IMR-90 (cell line): ENCODE measurements at regions not wholly inside any gene's neighbourhood (a gene's known extent, or its start where the extent isn't known, plus 50 kb on each side); places are given as distances from the start of the nearest gene placed in this dataset.

Source experiments
- ATAC-seq: fragments of 200-7000 bp; cut with Tn5 transposase; 2 replicates; pipeline ENCODE4 v1.9.1; 2020; ENCODE audit warnings: low read depth, mild to moderate bottlenecking, moderate library complexity
- BruUV-seq: library from RNA; stranded (reverse); fragments of 400-500 nt; replicated peaks from 2 replicates; lab custom pipeline; 2021; lab: Mats Ljungman, UMichigan
- CTCF ChIA-PET: fragments of 300-600 bp; formaldehyde crosslinking; extraction: SDS; loops from one replicate; lab custom pipeline; 2021; ENCODE audit warnings: antibody characterized with exemption; lab: Yijun Ruan, JAX
- POLR2A ChIA-PET: fragments of 300-600 bp; sonication (Branson Sonifier 250); formaldehyde crosslinking; loops from one replicate; lab custom pipeline; 2022; ENCODE audit warnings: antibody characterized with exemption; ENCODE audit not compliant: unreplicated experiment; lab: Charles Lee
- DNase-seq: peaks from one replicate; pipeline ENCODE4 v3.0.0; 2013
- H2AFZ ChIP-seq: replicated peaks from 2 replicates; pipeline ENCODE3; 2013; ENCODE audit warnings: low read length, mild to moderate bottlenecking; ENCODE audit not compliant: poor library complexity
- H2AK5ac ChIP-seq: 2 replicates; pipeline ENCODE4 v1.6.1; 2013; ENCODE audit warnings: low read depth, low read length, inconsistent platforms
- H2AK9ac ChIP-seq: replicated peaks from 2 replicates; pipeline ENCODE3; 2013; ENCODE audit warnings: mild to moderate bottlenecking, low read depth, low read length, moderate library complexity; ENCODE audit not compliant: poor library complexity
- H2BK120ac ChIP-seq: 2 replicates; pipeline ENCODE4 v1.6.1; 2013; ENCODE audit warnings: low read depth, low read length, inconsistent platforms
- H2BK15ac ChIP-seq: 3 replicates; pipeline ENCODE4 v1.6.1; 2013; ENCODE audit warnings: low read depth, low read length, inconsistent platforms
- H2BK20ac ChIP-seq: 2 replicates; pipeline ENCODE4 v1.6.1; 2013; ENCODE audit warnings: low read depth, mild to moderate bottlenecking, inconsistent platforms, low read length, moderate library complexity
- H2BK5ac ChIP-seq: 2 replicates; pipeline ENCODE4 v1.6.1; 2013; ENCODE audit warnings: mild to moderate bottlenecking, low read depth, low read length, inconsistent platforms; ENCODE audit not compliant: poor library complexity, severe bottlenecking
- H3K14ac ChIP-seq: replicated peaks from 2 replicates; pipeline ENCODE4 v1.6.1; 2013; ENCODE audit warnings: low read depth, low read length, inconsistent platforms
- H3K18ac ChIP-seq: 2 replicates; pipeline ENCODE4 v1.6.1; 2013; ENCODE audit warnings: low read depth, low read length, control low read depth
- H3K23ac ChIP-seq: 2 replicates; pipeline ENCODE4 v1.6.1; 2013; ENCODE audit warnings: low read depth, low read length, inconsistent platforms
- H3K27ac ChIP-seq: 2 replicates; pipeline ENCODE4 v1.5.1; 2013; ENCODE audit warnings: mild to moderate bottlenecking, control low read depth, low read length; ENCODE audit not compliant: insufficient read depth
- H3K27me3 ChIP-seq: 2 replicates; pipeline ENCODE4 v1.6.1; 2013; ENCODE audit warnings: low read length; ENCODE audit not compliant: control insufficient read depth, insufficient read depth
- H3K36me3 ChIP-seq: 2 replicates; pipeline ENCODE4 v1.6.1; 2013; ENCODE audit warnings: low read length, mixed read lengths; ENCODE audit not compliant: control insufficient read depth, insufficient read depth
- H3K4ac ChIP-seq: 2 replicates; pipeline ENCODE4 v1.6.1; 2013; ENCODE audit warnings: low read depth, low read length, inconsistent platforms
- H3K4me1 ChIP-seq: 2 replicates; pipeline ENCODE4 v1.6.1; 2013; ENCODE audit warnings: low read length, mixed read lengths; ENCODE audit not compliant: control insufficient read depth, insufficient read depth
- H3K4me2 ChIP-seq: 2 replicates; pipeline ENCODE4 v1.6.1; 2013; ENCODE audit warnings: low read depth, mild to moderate bottlenecking, control low read depth, low read length, moderate library complexity
- H3K4me3 ChIP-seq: 2 replicates; pipeline ENCODE4 v1.5.1; 2013; ENCODE audit warnings: low read depth, mild to moderate bottlenecking, control low read depth, low read length, moderate library complexity; ENCODE audit not compliant: insufficient read depth
- H3K56ac ChIP-seq: 2 replicates; pipeline ENCODE4 v1.6.1; 2013; ENCODE audit warnings: low read length, inconsistent platforms; ENCODE audit not compliant: insufficient read depth; ENCODE audit errors: extremely low read depth
- H3K79me1 ChIP-seq, 2 experiments: 2 replicates each; pipeline ENCODE4 v1.6.1; 2013; ENCODE audit warnings: low read length in 2 of 2, inconsistent platforms in 1 of 2, low read depth in 1 of 2
- H3K9ac ChIP-seq: 2 replicates; pipeline ENCODE4 v1.6.1; 2013; ENCODE audit warnings: low read depth, low read length, control low read depth
- H3K9me1 ChIP-seq: 2 replicates; pipeline ENCODE4 v1.6.1; 2013; ENCODE audit warnings: low read length, inconsistent platforms; ENCODE audit not compliant: insufficient read depth
- H3K9me3 ChIP-seq: 2 replicates; pipeline ENCODE4 v1.6.1; 2013; ENCODE audit warnings: low read length; ENCODE audit not compliant: control insufficient read depth, insufficient read depth
- H4K20me1 ChIP-seq: 2 replicates; pipeline ENCODE4 v1.6.1; 2013; ENCODE audit warnings: low read length, inconsistent platforms; ENCODE audit not compliant: insufficient read depth
- H4K5ac ChIP-seq: 2 replicates; pipeline ENCODE4 v1.6.1; 2013; ENCODE audit warnings: mild to moderate bottlenecking, low read depth, low read length, control low read depth
- H4K8ac ChIP-seq, 2 experiments: 2 replicates each; pipeline ENCODE4 v1.6.1; 2013; ENCODE audit warnings: low read depth in 2 of 2, low read length in 2 of 2, control low read depth in 1 of 2, inconsistent platforms in 1 of 2
- H4K91ac ChIP-seq: 2 replicates; pipeline ENCODE4 v1.6.1; 2013; ENCODE audit warnings: low read depth, low read length, inconsistent platforms; ENCODE audit not compliant: insufficient read depth
- MXI1 ChIP-seq: IDR thresholded peaks from 2 replicates; pipeline ENCODE4 v1.6.1; 2012; ENCODE audit warnings: low read depth, mild to moderate bottlenecking, low read length, moderate library complexity, borderline replicate concordance
- POLR2A ChIP-seq: IDR thresholded peaks from 2 replicates; pipeline ENCODE4 v1.6.1; 2012; ENCODE audit warnings: mild to moderate bottlenecking, low read depth, low read length
- RAD21 ChIP-seq: IDR thresholded peaks from 2 replicates; pipeline ENCODE4 v1.6.1; 2012; ENCODE audit warnings: low read length, improper control_type of control experiment
- RFX5 ChIP-seq: IDR thresholded peaks from 2 replicates; pipeline ENCODE4 v1.8.0; 2012; ENCODE audit warnings: low read depth, mild to moderate bottlenecking, low read length, moderate library complexity
- WGBS, 2 experiments: methylation state at CpG; one replicate each; pipeline versions ENCODE4 v1.1.5 to v1.1.7; 2013; ENCODE audit warnings: missing lambda C conversion rate in 2 of 2; ENCODE audit not compliant: insufficient read length in 1 of 2; ENCODE audit errors: extremely low coverage in 2 of 2; 5-methylcytosine and 5-hydroxymethylcytosine counted together
- dilution Hi-C: fragments of 300-500 bp; cut with HindIII; formaldehyde crosslinking; loops from one replicate; pipeline ENCODE4 v1.14.3; 2018; ENCODE audit warnings: low sequenced_read_pairs; ENCODE audit not compliant: unreplicated experiment
- in situ Hi-C: fragments of 300-500 bp; cut with MboI; formaldehyde crosslinking; loops from 3 replicates; pipeline ENCODE4 v1.14.3; 2019; ENCODE audit warnings: low sequenced_read_pairs, inconsistent platforms, mixed read lengths
- intact Hi-C: fragments of 100-400 bp; cut with micrococcal nuclease; formaldehyde crosslinking; loops from 2 replicates; pipeline ENCODE4 v1.10.0; 2022

- intact Hi-C loops, result no loop called here
- no peak overlapping the region for H3K56ac ChIP-seq
- no CpG with 5 or more reads among the region's 1 CpG for WGBS, 2 experiments
Observed at GRCh38 chr2:147041121-147041494, 803.7 kb upstream of the ACVR2A start.

More at GRCh38 chr2:147041121-147041494, 803.7 kb upstream of the ACVR2A start:
- Histone ChIP-seq H4K8ac (no peak overlapping the region), H3K79me1 (no peaks in the 10 kb centered on the region), H3K36me3 (no peaks in the 10 kb centered on the region), H3K4me1 (no peaks in the 10 kb centered on the region), H2BK20ac (no peak overlapping the region), H3K14ac (no peak overlapping the region), H3K23ac (no peak overlapping the region), H3K27ac (no peak overlapping the region), H4K91ac (no peak overlapping the region), H2AK5ac (no peak overlapping the region), H3K9me1 (no peaks in the 10 kb centered on the region), H3K4me3 (no peak overlapping the region), H2BK15ac (no peak overlapping the region), H2AFZ (no peak overlapping the region), H3K9me3 (no peaks in the 10 kb centered on the region), H2BK120ac (no peak overlapping the region), H3K27me3 (no peaks in the 10 kb centered on the region), H3K4ac (no peak overlapping the region), H4K5ac (no peak overlapping the region), H3K4me2 (no peak overlapping the region), H3K18ac (no peak overlapping the region), H2BK5ac (no peak overlapping the region), H4K20me1 (no peaks in the 10 kb centered on the region), H3K9ac (no peak overlapping the region), H2AK9ac (no peak overlapping the region)
- TF ChIP-seq MXI1 (no peak), POLR2A (no peak), RAD21 (no peak), RFX5 (no peak)
- ChIA-PET POLR2A (no interaction called here), CTCF (no interaction called here)
- DNase-seq (no peak), ATAC-seq (no peak)
- in situ Hi-C loops (no loop called here), dilution Hi-C loops (no loop called here)
- no TSS peak for BruUV-seq
